ENCODE measurements at regions not wholly inside any gene's neighbourhood (a gene's known extent, or its start where the extent isn't known, plus 50 kb on each side); places are given as distances from the start of the nearest gene placed in this dataset.

DNA sequence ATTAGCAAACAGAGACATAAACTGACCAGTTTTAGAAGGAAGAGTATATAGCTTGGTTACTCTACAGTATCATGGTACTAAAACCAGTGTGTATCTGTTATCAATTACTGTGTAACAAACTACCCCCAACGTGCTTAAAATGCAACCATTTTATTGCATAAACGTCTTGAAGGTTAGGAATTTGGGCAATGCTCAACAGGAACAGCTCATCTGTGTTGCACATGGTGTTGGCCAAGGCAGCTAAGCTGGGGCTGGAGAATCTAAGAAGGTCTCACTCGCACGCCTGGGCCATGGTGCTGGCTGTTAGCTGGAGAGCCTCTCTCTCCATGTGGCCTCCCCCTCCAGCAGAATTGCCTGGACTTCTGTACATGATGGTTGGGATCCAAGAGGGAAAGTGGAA, 81.2 kb upstream of the THBS1 start:
- TF ChIP-seq, protein P1, sequence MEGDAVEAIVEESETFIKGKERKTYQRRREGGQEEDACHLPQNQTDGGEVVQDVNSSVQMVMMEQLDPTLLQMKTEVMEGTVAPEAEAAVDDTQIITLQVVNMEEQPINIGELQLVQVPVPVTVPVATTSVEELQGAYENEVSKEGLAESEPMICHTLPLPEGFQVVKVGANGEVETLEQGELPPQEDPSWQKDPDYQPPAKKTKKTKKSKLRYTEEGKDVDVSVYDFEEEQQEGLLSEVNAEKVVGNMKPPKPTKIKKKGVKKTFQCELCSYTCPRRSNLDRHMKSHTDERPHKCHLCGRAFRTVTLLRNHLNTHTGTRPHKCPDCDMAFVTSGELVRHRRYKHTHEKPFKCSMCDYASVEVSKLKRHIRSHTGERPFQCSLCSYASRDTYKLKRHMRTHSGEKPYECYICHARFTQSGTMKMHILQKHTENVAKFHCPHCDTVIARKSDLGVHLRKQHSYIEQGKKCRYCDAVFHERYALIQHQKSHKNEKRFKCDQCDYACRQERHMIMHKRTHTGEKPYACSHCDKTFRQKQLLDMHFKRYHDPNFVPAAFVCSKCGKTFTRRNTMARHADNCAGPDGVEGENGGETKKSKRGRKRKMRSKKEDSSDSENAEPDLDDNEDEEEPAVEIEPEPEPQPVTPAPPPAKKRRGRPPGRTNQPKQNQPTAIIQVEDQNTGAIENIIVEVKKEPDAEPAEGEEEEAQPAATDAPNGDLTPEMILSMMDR (IDR thresholded peaks at IDR 0.05; ENCODE audit: poor library complexity, severe bottlenecking), result no peak
- TF ChIP-seq EZH2 (IDR thresholded peaks at IDR 0.05; ENCODE audit: borderline replicate concordance, insufficient read depth, low read length, poor library complexity, severe bottlenecking) (no peak), POLR2AphosphoS5 (IDR thresholded peaks at IDR 0.05) (no peak), EP300 (conservative IDR thresholded peaks at IDR 0.05; ENCODE audit: poor library complexity, severe bottlenecking) (no peak)
- TF ChIP-seq, protein P2, sequence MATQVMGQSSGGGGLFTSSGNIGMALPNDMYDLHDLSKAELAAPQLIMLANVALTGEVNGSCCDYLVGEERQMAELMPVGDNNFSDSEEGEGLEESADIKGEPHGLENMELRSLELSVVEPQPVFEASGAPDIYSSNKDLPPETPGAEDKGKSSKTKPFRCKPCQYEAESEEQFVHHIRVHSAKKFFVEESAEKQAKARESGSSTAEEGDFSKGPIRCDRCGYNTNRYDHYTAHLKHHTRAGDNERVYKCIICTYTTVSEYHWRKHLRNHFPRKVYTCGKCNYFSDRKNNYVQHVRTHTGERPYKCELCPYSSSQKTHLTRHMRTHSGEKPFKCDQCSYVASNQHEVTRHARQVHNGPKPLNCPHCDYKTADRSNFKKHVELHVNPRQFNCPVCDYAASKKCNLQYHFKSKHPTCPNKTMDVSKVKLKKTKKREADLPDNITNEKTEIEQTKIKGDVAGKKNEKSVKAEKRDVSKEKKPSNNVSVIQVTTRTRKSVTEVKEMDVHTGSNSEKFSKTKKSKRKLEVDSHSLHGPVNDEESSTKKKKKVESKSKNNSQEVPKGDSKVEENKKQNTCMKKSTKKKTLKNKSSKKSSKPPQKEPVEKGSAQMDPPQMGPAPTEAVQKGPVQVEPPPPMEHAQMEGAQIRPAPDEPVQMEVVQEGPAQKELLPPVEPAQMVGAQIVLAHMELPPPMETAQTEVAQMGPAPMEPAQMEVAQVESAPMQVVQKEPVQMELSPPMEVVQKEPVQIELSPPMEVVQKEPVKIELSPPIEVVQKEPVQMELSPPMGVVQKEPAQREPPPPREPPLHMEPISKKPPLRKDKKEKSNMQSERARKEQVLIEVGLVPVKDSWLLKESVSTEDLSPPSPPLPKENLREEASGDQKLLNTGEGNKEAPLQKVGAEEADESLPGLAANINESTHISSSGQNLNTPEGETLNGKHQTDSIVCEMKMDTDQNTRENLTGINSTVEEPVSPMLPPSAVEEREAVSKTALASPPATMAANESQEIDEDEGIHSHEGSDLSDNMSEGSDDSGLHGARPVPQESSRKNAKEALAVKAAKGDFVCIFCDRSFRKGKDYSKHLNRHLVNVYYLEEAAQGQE (IDR thresholded peaks at IDR 0.05; ENCODE audit: borderline replicate concordance), result no peak
